Gastrocnemius medialis (tissue), 4 donors: ENCODE measurements at regions not wholly inside any gene's neighbourhood (a gene's known extent, or its start where the extent isn't known, plus 50 kb on each side); places are given as distances from the start of the nearest gene placed in this dataset.
"Not testable (repeated sequence)": the region's sequence is repeated elsewhere in the genome, so short reads cannot be mapped to it uniquely, and the experiment has no call there.

Experiments
- ATAC-seq, 2 donors: fragments of 150-250 bp; one replicate each; pipeline ENCODE4 v1.9.1; 2016
- DNase-seq, 2 donors: peaks; one replicate each; pipeline ENCODE4 v3.0.0-alpha.2; 2019
- H3K27ac ChIP-seq, 4 donors: fragments of 200-600 bp; sonication (generic); 1 replicate in 1 of 4; 2 replicates in 3 of 4; pipeline ENCODE4 v1.5.1; 2016 to 2018; ENCODE audit warnings: mild to moderate bottlenecking in 2 of 4, moderate library complexity in 1 of 4
- H3K27me3 ChIP-seq, 3 donors: fragments of 200-600 bp; sonication (generic) in 2 of 3; 1 replicate in 1 of 3; 2 replicates in 2 of 3; pipeline versions ENCODE4 v1.5.1 to v1.6.0; 2016 to 2019; ENCODE audit warnings: mild to moderate bottlenecking in 1 of 3, moderate library complexity in 1 of 3
- H3K36me3 ChIP-seq, 2 donors: fragments of 200-600 bp; sonication (generic) in 1 of 2; one replicate each; pipeline ENCODE4 v1.5.1; 2017 to 2018
- H3K4me1 ChIP-seq, 2 donors: fragments of 200-600 bp; sonication (generic) in 1 of 2; one replicate each; pipeline ENCODE4 v1.5.1; 2016 to 2017; ENCODE audit warnings: mild to moderate bottlenecking in 2 of 2
- H3K4me3 ChIP-seq, 4 donors: fragments of 200-600 bp; sonication (generic) in 3 of 4; 1 replicate in 1 of 4; 2 replicates in 3 of 4; pipeline ENCODE4 v1.5.1; 2016 to 2019; ENCODE audit warnings: mild to moderate bottlenecking in 2 of 4
- H3K9me3 ChIP-seq, 3 donors: fragments of 200-600 bp; sonication (generic) in 2 of 3; 1 replicate in 1 of 3; 2 replicates in 2 of 3; pipeline ENCODE4 v1.5.1; 2016 to 2019
- CTCF ChIP-seq, 5 experiments: fragments of 450-650 bp in 3 of 5; fragments of 200-600 bp in 2 of 5; sonication (generic) in 2 of 5; IDR thresholded peaks in 4 of 5; conservative IDR thresholded peaks in 1 of 5; 1 replicate in 4 of 5; 2 replicates in 1 of 5; pipeline ENCODE4 v1.5.1; 2016 to 2019; ENCODE audit warnings: antibody characterized with exemption in 5 of 5, mild to moderate bottlenecking in 3 of 5, moderate library complexity in 3 of 5
- POLR2A ChIP-seq, 2 donors: fragments of 450-650 bp; IDR thresholded peaks; one replicate each; pipeline ENCODE4 v1.6.1; 2017; ENCODE audit warnings: antibody characterized with exemption in 2 of 2, mild to moderate bottlenecking in 2 of 2, moderate library complexity in 2 of 2
- in situ Hi-C, 4 donors: fragments of 200-750 bp; cut with MboI; loops; one replicate each; pipeline versions ENCODE4 v1.15.0 to v1.8.0; 2017; ENCODE audit warnings: low sequenced_read_pairs in 4 of 4
- intact Hi-C: fragments of 100-400 bp; cut with DNase I; formaldehyde crosslinking; loops from one replicate; pipeline ENCODE4 v1.15.1; 2023; ENCODE audit warnings: low total_unique reads

GRCh38 chr2:109721135-109721534 is 73.0 kb upstream of the RGPD5 start:
- intact Hi-C loops (no loop called here), in situ Hi-C loops (no loop called here)
- Histone ChIP-seq H3K4me3 (no peak overlapping the region), H3K27ac (no peak overlapping the region), H3K9me3 (no peaks in the 10 kb centered on the region), H3K27me3 (no peaks in the 10 kb centered on the region), H3K36me3 (no peaks in the 10 kb centered on the region), H3K4me1 (peaks cover 0 to 5% of the 10 kb centered on the region in 2 donors)
- TF ChIP-seq POLR2A (IDR thresholded peaks at IDR 0.05) (no peak), CTCF (IDR thresholded peaks at IDR 0.05 in 4 of 5, conservative IDR thresholded peaks at IDR 0.05 in 1 of 5) (no peak)
- DNase-seq (no peak), ATAC-seq (no peak)

- no peak overlapping the region for H3K27ac ChIP-seq
- DNase-seq = no peak
- H3K4me3 ChIP-seq = no peak overlapping the region
- H3K9me3 ChIP-seq = no peaks in the 10 kb centered on the region
- no peaks in the 10 kb centered on the region for H3K27me3 ChIP-seq
- peaks cover 0 to 5% of the 10 kb centered on the region in 2 donors for H3K4me1 ChIP-seq
- TF ChIP-seq CTCF (IDR thresholded peaks at IDR 0.05 in 4 of 5, conservative IDR thresholded peaks at IDR 0.05 in 1 of 5) (no peak), POLR2A (IDR thresholded peaks at IDR 0.05) (no peak)
- intact Hi-C loops (no loop called here), in situ Hi-C loops (no loop called here)
- H3K36me3 ChIP-seq = no peaks in the 10 kb centered on the region
- no peak for ATAC-seq
Measured at GRCh38 chr2:109721626-109722025, 72.5 kb upstream of the RGPD5 start.

GRCh38 chr2:109722026-109722425 is 72.1 kb upstream of the RGPD5 start:
- intact Hi-C loops = no loop called here
- in situ Hi-C loops = no loop called here
- Histone ChIP-seq H3K36me3 (no peaks in the 10 kb centered on the region), H3K27me3 (no peaks in the 10 kb centered on the region), H3K4me3 (no peak overlapping the region), H3K4me1 (peaks cover 0 to 5% of the 10 kb centered on the region in 2 donors), H3K27ac (no peak overlapping the region), H3K9me3 (no peaks in the 10 kb centered on the region)
- ATAC-seq (no peak), DNase-seq (no peak)
- TF ChIP-seq POLR2A (IDR thresholded peaks at IDR 0.05) (no peak), CTCF (IDR thresholded peaks at IDR 0.05 in 4 of 5, conservative IDR thresholded peaks at IDR 0.05 in 1 of 5) (no peak)

- DNase-seq, H3K9me3 ChIP-seq, in situ Hi-C loops, H3K4me3 ChIP-seq, H3K36me3 ChIP-seq, intact Hi-C loops, ATAC-seq, H3K4me1 ChIP-seq, H3K27ac ChIP-seq, H3K27me3 ChIP-seq: not testable (repeated sequence)
Measured at GRCh38 chr2:109722640-109723039, 71.5 kb upstream of the RGPD5 start.

GRCh38 chr2:109723153-109723552 is 71.0 kb upstream of the RGPD5 start:
- intact Hi-C loops, H3K4me3 ChIP-seq, ATAC-seq, H3K4me1 ChIP-seq, H3K36me3 ChIP-seq, H3K9me3 ChIP-seq, DNase-seq, H3K27ac ChIP-seq, in situ Hi-C loops, H3K27me3 ChIP-seq: not testable (repeated sequence)
